ENCODE measurements at regions not wholly inside any gene's neighbourhood (a gene's known extent, or its start where the extent isn't known, plus 50 kb on each side); places are given as distances from the start of the nearest gene placed in this dataset.

- no peaks in the 10 kb centered on the region for H3K36me3 ChIP-seq (ENCODE audit: insufficient read depth, low read length)
- no peaks in the 10 kb centered on the region for H3F3A ChIP-seq (ENCODE audit: low read depth)
- no peak for TF ChIP-seq CTCF (conservative IDR thresholded peaks at IDR 0.05; ENCODE audit: low read length)
- no peak for TF ChIP-seq EZH2phosphoT487 (IDR thresholded peaks at IDR 0.05; ENCODE audit: borderline replicate concordance)
- H2AFZ ChIP-seq (ENCODE audit: low read length) = peak overlapping the region; percentile 65; the same call in 1 of the 2 replicates
- no peaks in the 10 kb centered on the region for H3K9me2 ChIP-seq (replicated peaks; ENCODE audit: low read depth, low read length)
- no peak overlapping the region for H3K4me3 ChIP-seq (ENCODE audit: low read length, poor library complexity, severe bottlenecking)
- peak overlapping the region; percentile 23 for H3K9ac ChIP-seq (ENCODE audit: low read depth, low read length, poor library complexity, severe bottlenecking)
- H3K9me3 ChIP-seq (ENCODE audit: insufficient read depth, low read depth, low read length) = no peaks in the 10 kb centered on the region
- H3K27me3 ChIP-seq (ENCODE audit: insufficient read depth, low read length, poor library complexity, severe bottlenecking) = no peaks in the 10 kb centered on the region
- no peaks in the 10 kb centered on the region for H4K20me1 ChIP-seq (ENCODE audit: insufficient read depth, low read length, poor library complexity, severe bottlenecking)
- no peaks in the 10 kb centered on the region for H3K79me2 ChIP-seq (ENCODE audit: insufficient read depth, low read length)
- peaks cover 25% of the 10 kb centered on the region for H3K4me1 ChIP-seq (ENCODE audit: insufficient read depth, low read length, poor library complexity, severe bottlenecking)
- H3K4me2 ChIP-seq (ENCODE audit: low read depth, low read length, poor library complexity, severe bottlenecking) = peak overlapping the region; percentile 27
Measured at GRCh38 chr3:99325402-99325801, 313.0 kb upstream of the COL8A1 start.

- Histone ChIP-seq H3K27me3 (ENCODE audit: insufficient read depth, low read length, poor library complexity, severe bottlenecking) (no peaks in the 10 kb centered on the region), H3K4me1 (ENCODE audit: insufficient read depth, low read length, poor library complexity, severe bottlenecking) (peaks cover 22% of the 10 kb centered on the region), H3K9ac (ENCODE audit: low read depth, low read length, poor library complexity, severe bottlenecking) (no peak overlapping the region), H3K4me2 (ENCODE audit: low read depth, low read length, poor library complexity, severe bottlenecking) (peak overlapping the region; percentile 27), H3K79me2 (ENCODE audit: insufficient read depth, low read length) (no peaks in the 10 kb centered on the region), H3K36me3 (ENCODE audit: insufficient read depth, low read length) (no peaks in the 10 kb centered on the region), H3F3A (ENCODE audit: low read depth) (no peaks in the 10 kb centered on the region), H3K4me3 (ENCODE audit: low read length, poor library complexity, severe bottlenecking) (no peak overlapping the region), H3K9me3 (ENCODE audit: insufficient read depth, low read depth, low read length) (no peaks in the 10 kb centered on the region), H4K20me1 (ENCODE audit: insufficient read depth, low read length, poor library complexity, severe bottlenecking) (no peaks in the 10 kb centered on the region), H2AFZ (ENCODE audit: low read length) (peak overlapping the region; percentile 65), H3K9me2 (replicated peaks; ENCODE audit: low read depth, low read length) (no peaks in the 10 kb centered on the region)
- TF ChIP-seq EZH2phosphoT487 (IDR thresholded peaks at IDR 0.05; ENCODE audit: borderline replicate concordance) (no peak), CTCF (conservative IDR thresholded peaks at IDR 0.05; ENCODE audit: low read length) (no peak)
Measured at GRCh38 chr3:99324636-99325203, 313.7 kb upstream of the COL8A1 start.

- no peaks in the 10 kb centered on the region for H3K36me3 ChIP-seq (ENCODE audit: insufficient read depth, low read length)
- H3K79me2 ChIP-seq (ENCODE audit: insufficient read depth, low read length) = no peaks in the 10 kb centered on the region
- no peak overlapping the region for H3K4me2 ChIP-seq (ENCODE audit: low read depth, low read length, poor library complexity, severe bottlenecking)
- no peaks in the 10 kb centered on the region for H3F3A ChIP-seq (ENCODE audit: low read depth)
- H3K4me3 ChIP-seq (ENCODE audit: low read length, poor library complexity, severe bottlenecking) = no peak overlapping the region
- no peak overlapping the region for H2AFZ ChIP-seq (ENCODE audit: low read length)
- no peaks in the 10 kb centered on the region for H3K9me2 ChIP-seq (replicated peaks; ENCODE audit: low read depth, low read length)
- TF ChIP-seq CTCF (conservative IDR thresholded peaks at IDR 0.05; ENCODE audit: low read length) = no peak
- no peak for TF ChIP-seq EZH2phosphoT487 (IDR thresholded peaks at IDR 0.05; ENCODE audit: borderline replicate concordance)
- no peaks in the 10 kb centered on the region for H3K9me3 ChIP-seq (ENCODE audit: insufficient read depth, low read depth, low read length)
- H3K4me1 ChIP-seq (ENCODE audit: insufficient read depth, low read length, poor library complexity, severe bottlenecking) = peaks cover 22% of the 10 kb centered on the region
- H3K27me3 ChIP-seq (ENCODE audit: insufficient read depth, low read length, poor library complexity, severe bottlenecking) = no peaks in the 10 kb centered on the region
- H3K9ac ChIP-seq (ENCODE audit: low read depth, low read length, poor library complexity, severe bottlenecking) = no peak overlapping the region
- no peaks in the 10 kb centered on the region for H4K20me1 ChIP-seq (ENCODE audit: insufficient read depth, low read length, poor library complexity, severe bottlenecking)
Measured at GRCh38 chr3:99323940-99324339, 314.5 kb upstream of the COL8A1 start.
